Fibroblast of lung (primary cell): ENCODE measurements at regions not wholly inside any gene's neighbourhood (a gene's known extent, or its start where the extent isn't known, plus 50 kb on each side); places are given as distances from the start of the nearest gene placed in this dataset.
A peak's percentile ranks its signal among the peaks of the same experiment; 100 is the strongest.

Experiments used
- DNase-seq, 2 donors: peaks; one replicate each; pipeline versions ENCODE4 v3.0.0 to v3.0.0-alpha.2; 2010; ENCODE audit warnings: low read depth in 2 of 2
- H2AFZ ChIP-seq: 2 replicates; pipeline ENCODE4 v1.5.1; 2012; ENCODE audit warnings: low read length, control low read depth, inconsistent platforms
- H3K27ac ChIP-seq: 2 replicates; pipeline ENCODE4 v1.5.1; 2011; ENCODE audit warnings: low read length, control low read depth; ENCODE audit not compliant: insufficient read depth
- H3K27me3 ChIP-seq: 2 replicates; pipeline ENCODE4 v1.5.1; 2011; ENCODE audit warnings: mild to moderate bottlenecking, low read length; ENCODE audit not compliant: control insufficient read depth, insufficient read depth
- H3K36me3 ChIP-seq: 2 replicates; pipeline ENCODE4 v1.5.1; 2011; ENCODE audit warnings: low read length; ENCODE audit not compliant: control insufficient read depth, insufficient read depth
- H3K4me1 ChIP-seq: 2 replicates; pipeline ENCODE4 v1.5.1; 2011; ENCODE audit warnings: low read length; ENCODE audit not compliant: control insufficient read depth, insufficient read depth; ENCODE audit errors: extremely low read depth
- H3K4me2 ChIP-seq: 2 replicates; pipeline ENCODE4 v1.5.1; 2011; ENCODE audit warnings: low read length, control low read depth; ENCODE audit not compliant: insufficient read depth; ENCODE audit errors: extremely low read depth
- H3K4me3 ChIP-seq, 4 experiments: fragments of 200-600 bp in 1 of 4; sonication (generic) in 1 of 4; replicated peaks in 1 of 4; 2 replicates each; pipeline ENCODE4 v1.5.1; 2011 to 2016; ENCODE audit warnings: low read length in 4 of 4, low read depth in 3 of 4, mild to moderate bottlenecking in 3 of 4, control low read depth in 2 of 4, inconsistent platforms in 1 of 4, mixed read lengths in 1 of 4; ENCODE audit not compliant: insufficient read depth in 1 of 4; ENCODE audit errors: control extremely low read depth in 1 of 4
- H3K79me2 ChIP-seq: 2 replicates; pipeline ENCODE4 v1.5.1; 2012; ENCODE audit warnings: mild to moderate bottlenecking, low read length, inconsistent platforms; ENCODE audit not compliant: control insufficient read depth, insufficient read depth
- H3K9ac ChIP-seq: 2 replicates; pipeline ENCODE4 v1.5.1; 2011; ENCODE audit warnings: mild to moderate bottlenecking, low read length, control low read depth; ENCODE audit not compliant: insufficient read depth
- H3K9me3 ChIP-seq: 2 replicates; pipeline ENCODE4 v1.5.1; 2012; ENCODE audit warnings: low read depth, low read length; ENCODE audit not compliant: control insufficient read depth, insufficient read depth
- H4K20me1 ChIP-seq: 2 replicates; pipeline ENCODE4 v1.5.1; 2011; ENCODE audit warnings: low read length; ENCODE audit not compliant: control insufficient read depth, insufficient read depth; ENCODE audit errors: extremely low read depth
- CTCF ChIP-seq, 2 donors: IDR thresholded peaks in 1 of 2; conservative IDR thresholded peaks in 1 of 2; 1 replicate in 1 of 2; 2 replicates in 1 of 2; pipeline ENCODE4 v1.5.1; 2011 to 2012; ENCODE audit warnings: low read length in 2 of 2, control low read depth in 1 of 2, inconsistent platforms in 1 of 2, low read depth in 1 of 2, mild to moderate bottlenecking in 1 of 2
- EZH2 ChIP-seq: IDR thresholded peaks from 2 replicates; pipeline ENCODE4 v1.5.1; 2012; ENCODE audit warnings: low read length, control low read depth, mild to moderate bottlenecking; ENCODE audit errors: missing control alignments

GRCh38 chr6:43971776-43972126, 155.5 kb downstream of the MRPL14 start:
- no peak for DNase-seq
- H3K9ac ChIP-seq, result no peak overlapping the region
- no peak overlapping the region for H2AFZ ChIP-seq
- no peaks in the 10 kb centered on the region for H3K36me3 ChIP-seq
- TF ChIP-seq CTCF (conservative IDR thresholded peaks at IDR 0.05 in 1 of 2, IDR thresholded peaks at IDR 0.05 in 1 of 2; ENCODE audit: low read depth in 1 of 2, low read length in 2 of 2) (no peak), EZH2 (no peak)
- peaks cover 18% of the 10 kb centered on the region for H3K4me1 ChIP-seq
- no peaks in the 10 kb centered on the region for H3K9me3 ChIP-seq
- H3K27me3 ChIP-seq, result no peaks in the 10 kb centered on the region
- H3K4me3 ChIP-seq, result no peak overlapping the region
- H3K4me2 ChIP-seq, result no peak overlapping the region
- no peaks in the 10 kb centered on the region for H3K79me2 ChIP-seq
- H3K27ac ChIP-seq, result peak overlapping the region; percentile 79
- H4K20me1 ChIP-seq, result no peaks in the 10 kb centered on the region

GRCh38 chr6:43970913-43971775, 156.1 kb downstream of the MRPL14 start:
- Histone ChIP-seq H3K79me2 (no peaks in the 10 kb centered on the region), H2AFZ (no peak overlapping the region), H3K27ac (no peak overlapping the region), H3K9me3 (no peaks in the 10 kb centered on the region), H4K20me1 (no peaks in the 10 kb centered on the region), H3K36me3 (no peaks in the 10 kb centered on the region), H3K4me3 (no peak overlapping the region), H3K4me1 (peaks cover 18% of the 10 kb centered on the region), H3K9ac (no peak overlapping the region), H3K27me3 (no peaks in the 10 kb centered on the region), H3K4me2 (no peak overlapping the region)
- TF ChIP-seq CTCF (conservative IDR thresholded peaks at IDR 0.05 in 1 of 2, IDR thresholded peaks at IDR 0.05 in 1 of 2; ENCODE audit: low read depth in 1 of 2, low read length in 2 of 2), result no peak
- peak in 1 of 2 donors; percentile 23 for DNase-seq

GRCh38 chr6:43970068-43970912, 157.0 kb downstream of the MRPL14 start:
- Histone ChIP-seq H3K9ac (no peak overlapping the region), H2AFZ (no peak overlapping the region), H3K4me1 (peaks cover 18% of the 10 kb centered on the region), H4K20me1 (no peaks in the 10 kb centered on the region), H3K9me3 (no peaks in the 10 kb centered on the region), H3K4me2 (no peak overlapping the region), H3K27ac (no peak overlapping the region), H3K79me2 (no peaks in the 10 kb centered on the region), H3K27me3 (no peaks in the 10 kb centered on the region), H3K4me3 (no peak overlapping the region), H3K36me3 (no peaks in the 10 kb centered on the region)
- TF ChIP-seq EZH2, result no peak
- DNase-seq, result no peak
